Esophagus squamous epithelium (tissue), 4 donors: ENCODE measurements at regions not wholly inside any gene's neighbourhood (a gene's known extent, or its start where the extent isn't known, plus 50 kb on each side); places are given as distances from the start of the nearest gene placed in this dataset.

ENCODE experiments used
- CTCF ChIP-seq, 6 experiments: fragments of 450-650 bp in 4 of 6; fragments of 200-600 bp in 2 of 6; sonication (generic) in 2 of 6; IDR thresholded peaks; one replicate each; pipeline ENCODE4 v1.5.1; 2016 to 2019; ENCODE audit warnings: antibody characterized with exemption in 6 of 6, mild to moderate bottlenecking in 4 of 6, moderate library complexity in 4 of 6
- POLR2A ChIP-seq, 4 donors: fragments of 450-650 bp; IDR thresholded peaks; one replicate each; pipeline ENCODE4 v1.6.1; 2017; ENCODE audit warnings: antibody characterized with exemption in 4 of 4, mild to moderate bottlenecking in 4 of 4, moderate library complexity in 3 of 4

- no peak for TF ChIP-seq CTCF (IDR thresholded peaks at IDR 0.05)
- no peak for TF ChIP-seq POLR2A (IDR thresholded peaks at IDR 0.05)
Observed at GRCh38 chr10:105971460-105971859, 1193.0 kb downstream of the SORCS1 start.
